Trophoblast cell (in vitro differentiated cells and primary cell): ENCODE measurements at regions not wholly inside any gene's neighbourhood (a gene's known extent, or its start where the extent isn't known, plus 50 kb on each side); places are given as distances from the start of the nearest gene placed in this dataset.
"Not testable (repeated sequence)": the region's sequence is repeated elsewhere in the genome, so short reads cannot be mapped to it uniquely, and the experiment has no call there.

Experiments
- DNase-seq, 2 donors: peaks; one replicate each; pipeline ENCODE4 v3.0.0-alpha.2; 2016
- H2AFZ ChIP-seq: 2 replicates; pipeline ENCODE4 v1.6.1; 2013; ENCODE audit warnings: low read length, moderate library complexity, mild to moderate bottlenecking; ENCODE audit not compliant: insufficient read depth, poor library complexity
- H2AK5ac ChIP-seq: 2 replicates; pipeline ENCODE4 v1.6.1; 2013; ENCODE audit warnings: mild to moderate bottlenecking, low read length
- H2BK120ac ChIP-seq: 2 replicates; pipeline ENCODE4 v1.6.1; 2013; ENCODE audit warnings: low read length, mild to moderate bottlenecking, moderate library complexity; ENCODE audit not compliant: insufficient read depth, poor library complexity
- H2BK12ac ChIP-seq: 2 replicates; pipeline ENCODE4 v1.6.1; 2013; ENCODE audit warnings: mild to moderate bottlenecking, low read length, moderate library complexity
- H2BK5ac ChIP-seq: 2 replicates; pipeline ENCODE4 v1.6.1; 2013; ENCODE audit warnings: low read length, low read depth, moderate library complexity, mild to moderate bottlenecking; ENCODE audit not compliant: poor library complexity
- H3K14ac ChIP-seq: 2 replicates; pipeline ENCODE4 v1.6.1; 2013; ENCODE audit warnings: mild to moderate bottlenecking, low read length
- H3K18ac ChIP-seq: 2 replicates; pipeline ENCODE4 v1.6.1; 2013; ENCODE audit warnings: mild to moderate bottlenecking, low read length
- H3K23ac ChIP-seq: 2 replicates; pipeline ENCODE4 v1.6.1; 2013; ENCODE audit warnings: low read length
- H3K27ac ChIP-seq: 2 replicates; pipeline ENCODE4 v1.5.1; 2013; ENCODE audit warnings: low read depth, mild to moderate bottlenecking, inconsistent platforms, low read length, moderate library complexity
- H3K27me3 ChIP-seq: 2 replicates; pipeline ENCODE4 v1.6.1; 2013; ENCODE audit warnings: inconsistent platforms, mild to moderate bottlenecking, low read length, moderate library complexity; ENCODE audit not compliant: insufficient read depth
- H3K36me3 ChIP-seq, 2 experiments: 1 replicate in 1 of 2; 2 replicates in 1 of 2; pipeline ENCODE4 v1.6.1; 2013; ENCODE audit warnings: low read length in 2 of 2, mild to moderate bottlenecking in 2 of 2, moderate library complexity in 1 of 2; ENCODE audit not compliant: insufficient read depth in 2 of 2, control insufficient read depth in 1 of 2
- H3K4ac ChIP-seq: 2 replicates; pipeline ENCODE4 v1.6.1; 2013; ENCODE audit warnings: low read depth, mild to moderate bottlenecking, low read length, moderate library complexity
- H3K4me1 ChIP-seq, 2 experiments: 1 replicate in 1 of 2; 2 replicates in 1 of 2; pipeline ENCODE4 v1.6.1; 2013; ENCODE audit warnings: low read length in 2 of 2, mild to moderate bottlenecking in 2 of 2, moderate library complexity in 1 of 2; ENCODE audit not compliant: insufficient read depth in 2 of 2, control insufficient read depth in 1 of 2
- H3K4me2 ChIP-seq: 2 replicates; pipeline ENCODE4 v1.6.1; 2013; ENCODE audit warnings: inconsistent platforms, mild to moderate bottlenecking, low read length, moderate library complexity
- H3K4me3 ChIP-seq: 2 replicates; pipeline ENCODE4 v1.5.1; 2013; ENCODE audit warnings: mild to moderate bottlenecking, low read depth, low read length, inconsistent platforms
- H3K79me1 ChIP-seq: one replicate; pipeline ENCODE4 v1.6.1; 2013; ENCODE audit warnings: low read length
- H3K79me2 ChIP-seq: 2 replicates; pipeline ENCODE4 v1.6.1; 2013; ENCODE audit warnings: low read length, mild to moderate bottlenecking; ENCODE audit not compliant: control insufficient read depth, insufficient read depth, poor library complexity
- H3K9ac ChIP-seq: 2 replicates; pipeline ENCODE4 v1.6.1; 2013; ENCODE audit warnings: mild to moderate bottlenecking, low read length
- H3K9me3 ChIP-seq: 2 replicates; pipeline ENCODE4 v1.6.1; 2013; ENCODE audit warnings: low read depth, mild to moderate bottlenecking, control low read depth, inconsistent platforms, low read length; ENCODE audit not compliant: insufficient read depth
- H4K12ac ChIP-seq: 2 replicates; pipeline ENCODE4 v1.6.1; 2013; ENCODE audit warnings: low read depth, mild to moderate bottlenecking, low read length, moderate library complexity
- H4K8ac ChIP-seq: 2 replicates; pipeline ENCODE4 v1.6.1; 2013; ENCODE audit warnings: low read depth, mild to moderate bottlenecking, low read length, moderate library complexity
- H4K91ac ChIP-seq: one replicate; pipeline ENCODE4 v1.6.1; 2013; ENCODE audit warnings: low read depth, mild to moderate bottlenecking, low read length, moderate library complexity
- WGBS: extraction: QIAGEN DNeasy Blood & Tissue Kit; methylation state at CpG from one replicate; pipeline ENCODE4 v1.1.7; 2013; ENCODE audit warnings: missing lambda C conversion rate; ENCODE audit not compliant: insufficient read length, insufficient coverage; ENCODE audit errors: extremely low coverage; 5-methylcytosine and 5-hydroxymethylcytosine counted together

GRCh38 chr5:152650413-152650812 lies 245.3 kb upstream of the NMUR2 start:
- H2AFZ ChIP-seq = no peak overlapping the region
- no peak overlapping the region for H3K4ac ChIP-seq
- H3K79me2 ChIP-seq = no peaks in the 10 kb centered on the region
- H3K27ac ChIP-seq = no peak overlapping the region
- no peak overlapping the region for H2AK5ac ChIP-seq
- H3K4me3 ChIP-seq = no peak overlapping the region
- no peak overlapping the region for H2BK5ac ChIP-seq
- no CpG with 5 or more reads among the region's 3 CpGs for WGBS
- H3K9ac ChIP-seq = no peak overlapping the region
- no peak overlapping the region for H3K14ac ChIP-seq
- H4K12ac ChIP-seq = no peak overlapping the region
- no peaks in the 10 kb centered on the region for H3K79me1 ChIP-seq
- DNase-seq = peak in 1 of 2 donors; percentile 45
- H3K36me3 ChIP-seq = no peaks in the 10 kb centered on the region
- H3K18ac ChIP-seq = no peak overlapping the region
- no peak overlapping the region for H4K91ac ChIP-seq
- no peak overlapping the region for H3K23ac ChIP-seq
- H3K27me3 ChIP-seq = no peaks in the 10 kb centered on the region
- no peaks in the 10 kb centered on the region for H3K9me3 ChIP-seq
- H4K8ac ChIP-seq = no peak overlapping the region
- H3K4me2 ChIP-seq = no peak overlapping the region
- H2BK120ac ChIP-seq = no peak overlapping the region
- H2BK12ac ChIP-seq = no peak overlapping the region
- H3K4me1 ChIP-seq = no peaks in the 10 kb centered on the region

- H4K8ac ChIP-seq, H2BK120ac ChIP-seq, H2AK5ac ChIP-seq, DNase-seq, H3K18ac ChIP-seq, H3K4ac ChIP-seq, H3K9me3 ChIP-seq, H3K79me1 ChIP-seq, H4K91ac ChIP-seq, H3K4me2 ChIP-seq, H3K36me3 ChIP-seq, H4K12ac ChIP-seq, H2BK12ac ChIP-seq, H3K23ac ChIP-seq, H3K79me2 ChIP-seq, H3K4me1 ChIP-seq, H3K9ac ChIP-seq, H2BK5ac ChIP-seq, H3K4me3 ChIP-seq, H3K27me3 ChIP-seq, H2AFZ ChIP-seq, H3K14ac ChIP-seq, H3K27ac ChIP-seq: not testable (repeated sequence)
- no CpG with 5 or more reads among the region's 18 CpGs for WGBS
Observed at GRCh38 chr5:152659470-152659869, 254.4 kb upstream of the NMUR2 start.

- H4K12ac ChIP-seq = no peak overlapping the region
- H3K79me2 ChIP-seq = no peaks in the 10 kb centered on the region
- H3K4me3 ChIP-seq = no peak overlapping the region
- H3K27me3 ChIP-seq = no peaks in the 10 kb centered on the region
- no peak overlapping the region for H3K4ac ChIP-seq
- H3K36me3 ChIP-seq = no peaks in the 10 kb centered on the region
- H3K4me1 ChIP-seq = no peaks in the 10 kb centered on the region
- no peak overlapping the region for H4K91ac ChIP-seq
- no peak overlapping the region for H2BK12ac ChIP-seq
- DNase-seq = no peak
- H2AFZ ChIP-seq = no peak overlapping the region
- H2BK120ac ChIP-seq = no peak overlapping the region
- H2BK5ac ChIP-seq = no peak overlapping the region
- H3K14ac ChIP-seq = no peak overlapping the region
- no peak overlapping the region for H3K23ac ChIP-seq
- H3K9me3 ChIP-seq = no peaks in the 10 kb centered on the region
- no peak overlapping the region for H4K8ac ChIP-seq
- H3K27ac ChIP-seq = no peak overlapping the region
- WGBS = no CpG with 5 or more reads among the region's 1 CpG
- no peaks in the 10 kb centered on the region for H3K79me1 ChIP-seq
- no peak overlapping the region for H3K9ac ChIP-seq
- no peak overlapping the region for H2AK5ac ChIP-seq
- H3K18ac ChIP-seq = no peak overlapping the region
- H3K4me2 ChIP-seq = no peak overlapping the region
Observed at GRCh38 chr5:152673601-152674000, 268.5 kb upstream of the NMUR2 start.

- Histone ChIP-seq H2BK5ac (no peak overlapping the region), H3K79me1 (no peaks in the 10 kb centered on the region), H2BK120ac (no peak overlapping the region), H3K23ac (no peak overlapping the region), H3K4me3 (no peak overlapping the region), H3K36me3 (no peaks in the 10 kb centered on the region), H2AFZ (no peak overlapping the region), H3K9me3 (no peaks in the 10 kb centered on the region), H3K27me3 (no peaks in the 10 kb centered on the region), H4K8ac (no peak overlapping the region), H2AK5ac (no peak overlapping the region), H4K91ac (no peak overlapping the region), H3K9ac (no peak overlapping the region), H2BK12ac (no peak overlapping the region), H3K79me2 (no peaks in the 10 kb centered on the region), H3K4me2 (no peak overlapping the region), H3K27ac (no peak overlapping the region), H3K18ac (no peak overlapping the region), H3K4ac (no peak overlapping the region), H3K4me1 (no peaks in the 10 kb centered on the region), H3K14ac (no peak overlapping the region), H4K12ac (no peak overlapping the region)
- no peak for DNase-seq
- no CpG with 5 or more reads among the region's 1 CpG for WGBS
Observed at GRCh38 chr5:152674403-152674802, 269.3 kb upstream of the NMUR2 start.
